ENCODE measurements at regions not wholly inside any gene's neighbourhood (a gene's known extent, or its start where the extent isn't known, plus 50 kb on each side); places are given as distances from the start of the nearest gene placed in this dataset.

DNA sequence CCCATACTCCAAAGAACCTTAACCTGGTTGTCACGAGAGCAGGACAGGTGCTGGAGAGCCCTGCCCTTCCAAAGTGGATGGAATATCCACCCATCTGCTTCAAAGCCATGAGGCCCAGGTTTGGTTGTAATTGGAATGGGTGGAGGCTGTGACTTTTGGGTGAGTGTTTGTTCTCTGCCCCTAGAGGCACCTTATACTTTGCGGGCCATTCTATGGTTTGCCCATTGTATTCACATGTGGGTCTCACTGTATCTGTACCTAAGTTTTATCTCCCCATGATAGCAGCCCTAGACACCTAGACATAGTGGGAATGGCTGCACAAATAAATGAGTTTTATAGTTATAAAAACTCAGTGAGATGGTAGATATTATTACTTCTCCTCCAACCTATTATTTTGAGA is 67.1 kb upstream of the NAA20 start:
- BruUV-seq (replicated peaks) = no TSS peak
- in situ Hi-C loops (cut with HindIII; ENCODE audit: extremely low pct_ligation_motif_present, low pct_unique_long_range_greater_than_20kb) = no loop called here
- no peak for DNase-seq (ENCODE audit: low spot score)

More for the DNA sequence above, 67.1 kb upstream of the NAA20 start:
- Histone ChIP-seq H4K20me1 (ENCODE audit: insufficient read depth, low read length) (no peaks in the 10 kb centered on the region), H3K27me3 (ENCODE audit: control insufficient read depth in 1 of 2, insufficient read depth in 2 of 2, low read length in 2 of 2) (no peaks in the 10 kb centered on the region), H2AFZ (ENCODE audit: low read length) (no peak overlapping the region), H3K4me3 (replicated peaks in 1 of 3; ENCODE audit: insufficient read depth in 1 of 3, low read depth in 2 of 3, low read length in 3 of 3) (no peak overlapping the region), H3K9ac (ENCODE audit: insufficient read depth, low read depth, low read length) (no peak overlapping the region), H3K9me3 (ENCODE audit: low read length) (no peaks in the 10 kb centered on the region), H3K79me2 (ENCODE audit: insufficient read depth, low read length) (no peaks in the 10 kb centered on the region), H3K27ac (ENCODE audit: extremely low read length, insufficient read depth, low read length) (no peak overlapping the region), H3K36me3 (replicated peaks in 1 of 2; ENCODE audit: control insufficient read depth in 1 of 2, insufficient read depth in 2 of 2, low read length in 2 of 2) (no peaks in the 10 kb centered on the region), H3K4me2 (ENCODE audit: low read depth, low read length) (no peak overlapping the region), H3K4me1 (ENCODE audit: insufficient read depth, low read length) (peaks cover 29% of the 10 kb centered on the region)
- intact Hi-C loops (cut with micrococcal nuclease; ENCODE audit: unreplicated experiment) = no loop called here
- 100% methylated on average over 2 of the region's 2 CpGs for WGBS (ENCODE audit: low lambda C conversion rate)
- FAIRE-seq (no peak), ATAC-seq (peak; percentile 29)
- POLR2A ChIA-PET = no interaction called here
- CTCF ChIA-PET (ENCODE audit: low intra/inter-chr PET ratio, low total read pairs) = no interaction called here
- no peak for TF ChIP-seq EZH2 (conservative IDR thresholded peaks at IDR 0.05; ENCODE audit: low read depth, low read length)
- TF ChIP-seq TOPORS (CRISPR knock-in tag; IDR thresholded peaks at IDR 0.05) = no peak
- TF ChIP-seq DNMT3B (CRISPR knock-in tag; conservative IDR thresholded peaks at IDR 0.05) = no peak
- TF ChIP-seq HNRNPK (IDR thresholded peaks at IDR 0.05; ENCODE audit: low read depth, low read length, poor library complexity, severe bottlenecking) = no peak
- TF ChIP-seq FOXC1 (CRISPR knock-in tag; IDR thresholded peaks at IDR 0.05; ENCODE audit: borderline replicate concordance) = no peak
- TF ChIP-seq, protein P1, sequence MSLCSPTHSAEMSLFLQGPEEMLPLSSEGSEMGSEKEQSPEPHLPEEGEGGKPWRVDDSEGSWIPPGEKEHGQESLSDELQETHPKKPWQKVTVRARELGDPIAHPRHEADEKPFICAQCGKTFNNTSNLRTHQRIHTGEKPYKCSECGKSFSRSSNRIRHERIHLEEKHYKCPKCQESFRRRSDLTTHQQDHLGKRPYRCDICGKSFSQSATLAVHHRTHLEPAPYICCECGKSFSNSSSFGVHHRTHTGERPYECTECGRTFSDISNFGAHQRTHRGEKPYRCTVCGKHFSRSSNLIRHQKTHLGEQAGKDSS (CRISPR knock-in tag; IDR thresholded peaks at IDR 0.05; ENCODE audit: borderline replicate concordance, low read depth) = no peak
- TF ChIP-seq ZNF772 (CRISPR knock-in tag; IDR thresholded peaks at IDR 0.05) = no peak
- TF ChIP-seq, protein P2, sequence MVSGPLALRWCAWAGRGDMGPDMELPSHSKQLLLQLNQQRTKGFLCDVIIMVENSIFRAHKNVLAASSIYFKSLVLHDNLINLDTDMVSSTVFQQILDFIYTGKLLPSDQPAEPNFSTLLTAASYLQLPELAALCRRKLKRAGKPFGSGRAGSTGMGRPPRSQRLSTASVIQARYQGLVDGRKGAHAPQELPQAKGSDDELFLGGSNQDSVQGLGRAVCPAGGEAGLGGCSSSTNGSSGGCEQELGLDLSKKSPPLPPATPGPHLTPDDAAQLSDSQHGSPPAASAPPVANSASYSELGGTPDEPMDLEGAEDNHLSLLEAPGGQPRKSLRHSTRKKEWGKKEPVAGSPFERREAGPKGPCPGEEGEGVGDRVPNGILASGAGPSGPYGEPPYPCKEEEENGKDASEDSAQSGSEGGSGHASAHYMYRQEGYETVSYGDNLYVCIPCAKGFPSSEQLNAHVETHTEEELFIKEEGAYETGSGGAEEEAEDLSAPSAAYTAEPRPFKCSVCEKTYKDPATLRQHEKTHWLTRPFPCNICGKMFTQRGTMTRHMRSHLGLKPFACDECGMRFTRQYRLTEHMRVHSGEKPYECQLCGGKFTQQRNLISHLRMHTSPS (CRISPR knock-in tag; IDR thresholded peaks at IDR 0.05; ENCODE audit: low read depth) = no peak
- TF ChIP-seq, protein P3, sequence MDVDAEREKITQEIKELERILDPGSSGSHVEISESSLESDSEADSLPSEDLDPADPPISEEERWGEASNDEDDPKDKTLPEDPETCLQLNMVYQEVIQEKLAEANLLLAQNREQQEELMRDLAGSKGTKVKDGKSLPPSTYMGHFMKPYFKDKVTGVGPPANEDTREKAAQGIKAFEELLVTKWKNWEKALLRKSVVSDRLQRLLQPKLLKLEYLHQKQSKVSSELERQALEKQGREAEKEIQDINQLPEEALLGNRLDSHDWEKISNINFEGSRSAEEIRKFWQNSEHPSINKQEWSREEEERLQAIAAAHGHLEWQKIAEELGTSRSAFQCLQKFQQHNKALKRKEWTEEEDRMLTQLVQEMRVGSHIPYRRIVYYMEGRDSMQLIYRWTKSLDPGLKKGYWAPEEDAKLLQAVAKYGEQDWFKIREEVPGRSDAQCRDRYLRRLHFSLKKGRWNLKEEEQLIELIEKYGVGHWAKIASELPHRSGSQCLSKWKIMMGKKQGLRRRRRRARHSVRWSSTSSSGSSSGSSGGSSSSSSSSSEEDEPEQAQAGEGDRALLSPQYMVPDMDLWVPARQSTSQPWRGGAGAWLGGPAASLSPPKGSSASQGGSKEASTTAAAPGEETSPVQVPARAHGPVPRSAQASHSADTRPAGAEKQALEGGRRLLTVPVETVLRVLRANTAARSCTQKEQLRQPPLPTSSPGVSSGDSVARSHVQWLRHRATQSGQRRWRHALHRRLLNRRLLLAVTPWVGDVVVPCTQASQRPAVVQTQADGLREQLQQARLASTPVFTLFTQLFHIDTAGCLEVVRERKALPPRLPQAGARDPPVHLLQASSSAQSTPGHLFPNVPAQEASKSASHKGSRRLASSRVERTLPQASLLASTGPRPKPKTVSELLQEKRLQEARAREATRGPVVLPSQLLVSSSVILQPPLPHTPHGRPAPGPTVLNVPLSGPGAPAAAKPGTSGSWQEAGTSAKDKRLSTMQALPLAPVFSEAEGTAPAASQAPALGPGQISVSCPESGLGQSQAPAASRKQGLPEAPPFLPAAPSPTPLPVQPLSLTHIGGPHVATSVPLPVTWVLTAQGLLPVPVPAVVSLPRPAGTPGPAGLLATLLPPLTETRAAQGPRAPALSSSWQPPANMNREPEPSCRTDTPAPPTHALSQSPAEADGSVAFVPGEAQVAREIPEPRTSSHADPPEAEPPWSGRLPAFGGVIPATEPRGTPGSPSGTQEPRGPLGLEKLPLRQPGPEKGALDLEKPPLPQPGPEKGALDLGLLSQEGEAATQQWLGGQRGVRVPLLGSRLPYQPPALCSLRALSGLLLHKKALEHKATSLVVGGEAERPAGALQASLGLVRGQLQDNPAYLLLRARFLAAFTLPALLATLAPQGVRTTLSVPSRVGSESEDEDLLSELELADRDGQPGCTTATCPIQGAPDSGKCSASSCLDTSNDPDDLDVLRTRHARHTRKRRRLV (CRISPR knock-in tag; IDR thresholded peaks at IDR 0.05) = no peak
- no peak for TF ChIP-seq ZNF788 (CRISPR knock-in tag; IDR thresholded peaks at IDR 0.05; ENCODE audit: borderline replicate concordance)
- TF ChIP-seq, protein P4, sequence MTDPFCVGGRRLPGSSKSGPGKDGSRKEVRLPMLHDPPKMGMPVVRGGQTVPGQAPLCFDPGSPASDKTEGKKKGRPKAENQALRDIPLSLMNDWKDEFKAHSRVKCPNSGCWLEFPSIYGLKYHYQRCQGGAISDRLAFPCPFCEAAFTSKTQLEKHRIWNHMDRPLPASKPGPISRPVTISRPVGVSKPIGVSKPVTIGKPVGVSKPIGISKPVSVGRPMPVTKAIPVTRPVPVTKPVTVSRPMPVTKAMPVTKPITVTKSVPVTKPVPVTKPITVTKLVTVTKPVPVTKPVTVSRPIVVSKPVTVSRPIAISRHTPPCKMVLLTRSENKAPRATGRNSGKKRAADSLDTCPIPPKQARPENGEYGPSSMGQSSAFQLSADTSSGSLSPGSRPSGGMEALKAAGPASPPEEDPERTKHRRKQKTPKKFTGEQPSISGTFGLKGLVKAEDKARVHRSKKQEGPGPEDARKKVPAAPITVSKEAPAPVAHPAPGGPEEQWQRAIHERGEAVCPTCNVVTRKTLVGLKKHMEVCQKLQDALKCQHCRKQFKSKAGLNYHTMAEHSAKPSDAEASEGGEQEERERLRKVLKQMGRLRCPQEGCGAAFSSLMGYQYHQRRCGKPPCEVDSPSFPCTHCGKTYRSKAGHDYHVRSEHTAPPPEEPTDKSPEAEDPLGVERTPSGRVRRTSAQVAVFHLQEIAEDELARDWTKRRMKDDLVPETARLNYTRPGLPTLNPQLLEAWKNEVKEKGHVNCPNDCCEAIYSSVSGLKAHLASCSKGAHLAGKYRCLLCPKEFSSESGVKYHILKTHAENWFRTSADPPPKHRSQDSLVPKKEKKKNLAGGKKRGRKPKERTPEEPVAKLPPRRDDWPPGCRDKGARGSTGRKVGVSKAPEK (CRISPR knock-in tag; IDR thresholded peaks at IDR 0.05; ENCODE audit: borderline replicate concordance) = no peak
- no peak for TF ChIP-seq KLF11 (CRISPR knock-in tag; IDR thresholded peaks at IDR 0.05)
- no peak for TF ChIP-seq ZNF235 (CRISPR knock-in tag; IDR thresholded peaks at IDR 0.05; ENCODE audit: borderline replicate concordance)
- no peak for TF ChIP-seq SIX4 (CRISPR knock-in tag; IDR thresholded peaks at IDR 0.05)
- no peak for TF ChIP-seq SNAI1 (CRISPR knock-in tag; IDR thresholded peaks at IDR 0.05; ENCODE audit: borderline replicate concordance)
- TF ChIP-seq SMARCC2 (IDR thresholded peaks at IDR 0.05) = no peak

All from HepG2 (cell line).